HepG2 (cell line): ENCODE measurements at regions not wholly inside any gene's neighbourhood (a gene's known extent, or its start where the extent isn't known, plus 50 kb on each side); places are given as distances from the start of the nearest gene placed in this dataset.

Source experiments
- ATAC-seq: fragments of 200-7000 bp; cut with Tn5 transposase; 3 replicates; pipeline ENCODE4 v1.9.1; 2020; ENCODE audit warnings: mild to moderate bottlenecking, moderate library complexity
- BruUV-seq: library from RNA; stranded (reverse); fragments of 400-500 nt; replicated peaks from 2 replicates; lab custom pipeline; 2021; lab: Mats Ljungman, UMichigan
- CTCF ChIA-PET: fragments of 300-600 bp; formaldehyde crosslinking; extraction: SDS; loops from one replicate; lab custom pipeline; 2021; ENCODE audit warnings: low total read pairs, inconsistent platforms, low intra/inter-chr PET ratio; lab: Yijun Ruan, JAX
- POLR2A ChIA-PET: fragments of 350-600 bp; sonication (Branson Sonifier 250); formaldehyde crosslinking; loops from one replicate; lab custom pipeline; 2020; ENCODE audit warnings: antibody characterized with exemption, inconsistent platforms; lab: Yijun Ruan, JAX
- DNase-seq: peaks from one replicate; pipeline ENCODE4 v3.0.0-alpha.2; 2015; ENCODE audit warnings: low spot score
- FAIRE-seq: peaks from 3 replicates; lab custom pipeline; 2011; peaks lifted over from hg19 to GRCh38; lab: Jason Lieb, UNC
- H2AFZ ChIP-seq: one replicate; pipeline ENCODE4 v1.6.1; 2011; ENCODE audit warnings: low read length, inconsistent platforms
- H3K27ac ChIP-seq: fragments of 300-600 bp; 3 replicates; pipeline ENCODE4 v1.8.0; 2011; ENCODE audit warnings: mixed run types, mild to moderate bottlenecking, mixed read lengths, low read length, inconsistent platforms; ENCODE audit not compliant: insufficient read depth; ENCODE audit errors: extremely low read length
- H3K27me3 ChIP-seq, 2 experiments: fragments of 200-600 bp in 1 of 2; 2 replicates in 1 of 2; 3 replicates in 1 of 2; pipeline versions ENCODE4 v1.6.0 to v1.8.0; 2011; ENCODE audit warnings: low read length in 2 of 2, mild to moderate bottlenecking in 2 of 2, moderate library complexity in 2 of 2, inconsistent platforms in 1 of 2; ENCODE audit not compliant: insufficient read depth in 2 of 2, control insufficient read depth in 1 of 2
- H3K36me3 ChIP-seq, 2 experiments: fragments of 200-600 bp in 1 of 2; replicated peaks in 1 of 2; 2 replicates in 1 of 2; 3 replicates in 1 of 2; pipeline versions ENCODE4 v1.5.1 to v1.8.0; 2011; ENCODE audit warnings: low read length in 2 of 2, inconsistent platforms in 1 of 2; ENCODE audit not compliant: insufficient read depth in 2 of 2, control insufficient read depth in 1 of 2
- H3K4me1 ChIP-seq: 2 replicates; pipeline ENCODE4 v1.5.1; 2012; ENCODE audit warnings: low read length, inconsistent platforms; ENCODE audit not compliant: insufficient read depth
- H3K4me2 ChIP-seq: 2 replicates; pipeline ENCODE4 v1.6.0; 2011; ENCODE audit warnings: low read depth, low read length, inconsistent platforms
- H3K4me3 ChIP-seq, 3 experiments: fragments of 200-600 bp in 1 of 3; sonication (generic), shearing (Covaris generic) in 1 of 3; replicated peaks in 1 of 3; 2 replicates each; pipeline ENCODE4 v1.5.1; 2011 to 2016; ENCODE audit warnings: low read length in 3 of 3, inconsistent platforms in 2 of 3, low read depth in 2 of 3, mild to moderate bottlenecking in 2 of 3, control low read depth in 1 of 3, mixed read lengths in 1 of 3; ENCODE audit not compliant: insufficient read depth in 1 of 3
- H3K79me2 ChIP-seq: one replicate; pipeline ENCODE4 v1.6.1; 2011; ENCODE audit warnings: low read length, inconsistent platforms; ENCODE audit not compliant: insufficient read depth
- H3K9ac ChIP-seq: 2 replicates; pipeline ENCODE4 v1.6.0; 2011; ENCODE audit warnings: mild to moderate bottlenecking, low read depth, low read length, inconsistent platforms; ENCODE audit not compliant: insufficient read depth
- H3K9me3 ChIP-seq: 2 replicates; pipeline ENCODE4 v1.5.1; 2012; ENCODE audit warnings: mild to moderate bottlenecking, low read length
- H4K20me1 ChIP-seq: 2 replicates; pipeline ENCODE4 v1.6.0; 2011; ENCODE audit warnings: inconsistent platforms, mild to moderate bottlenecking, low read length, moderate library complexity; ENCODE audit not compliant: insufficient read depth
- CENPT ChIP-seq: sonication (generic); formaldehyde crosslinking; IDR thresholded peaks from 2 replicates; pipeline ENCODE4 v1.8.0; 2022; ENCODE audit warnings: low read depth, mild to moderate bottlenecking, moderate library complexity, missing genetic modification reagents
- CSRNP1 ChIP-seq: sonication (generic); formaldehyde crosslinking; IDR thresholded peaks from 2 replicates; pipeline ENCODE4 v1.8.1; 2023; ENCODE audit warnings: mild to moderate bottlenecking, missing genetic modification reagents
- FOXJ3 ChIP-seq: sonication (generic); formaldehyde crosslinking; IDR thresholded peaks from 2 replicates; pipeline ENCODE4 v1.4.0; 2020; ENCODE audit warnings: missing genetic modification reagents, mild to moderate bottlenecking, borderline replicate concordance
- HMGXB4 ChIP-seq, 2 experiments: sonication (generic) in 1 of 2; formaldehyde crosslinking in 1 of 2; IDR thresholded peaks; 2 replicates each; pipeline versions ENCODE4 v1.4.0 to v1.6.1; 2018 to 2020; ENCODE audit warnings: missing genetic modification reagents in 2 of 2, borderline replicate concordance in 1 of 2, low read depth in 1 of 2, mild to moderate bottlenecking in 1 of 2, missing biosample characterization in 1 of 2
- MBD4 ChIP-seq: IDR thresholded peaks from 2 replicates; pipeline ENCODE4 v1.6.1; 2012; ENCODE audit warnings: low read length, inconsistent platforms, borderline replicate concordance
- MLLT10 ChIP-seq: sonication (generic); formaldehyde crosslinking; IDR thresholded peaks from 2 replicates; pipeline ENCODE4 v1.4.0; 2020; ENCODE audit warnings: missing genetic modification reagents
- MYPOP ChIP-seq: sonication (generic); formaldehyde crosslinking; IDR thresholded peaks from 2 replicates; pipeline ENCODE4 v1.8.1; 2023; ENCODE audit warnings: mild to moderate bottlenecking, moderate library complexity, missing genetic modification reagents
- SNRNP70 ChIP-seq: fragments of 200-400 bp; formaldehyde crosslinking; IDR thresholded peaks from 2 replicates; pipeline ENCODE4 v1.6.1; 2017; ENCODE audit warnings: mild to moderate bottlenecking, low read depth, low read length, moderate library complexity
- TP53 ChIP-seq: sonication (generic); formaldehyde crosslinking; conservative IDR thresholded peaks from 2 replicates; pipeline ENCODE4 v1.4.0; 2020; ENCODE audit warnings: missing genetic modification reagents
- ZNF180 ChIP-seq: sonication (generic); formaldehyde crosslinking; IDR thresholded peaks from 2 replicates; pipeline ENCODE4 v1.4.0; 2020; ENCODE audit warnings: low read depth, missing genetic modification reagents, borderline replicate concordance
- ZNF337 ChIP-seq: sonication (generic); formaldehyde crosslinking; IDR thresholded peaks from 2 replicates; pipeline ENCODE4 v1.5.1; 2020; ENCODE audit warnings: missing genetic modification reagents, low read depth, mild to moderate bottlenecking, borderline replicate concordance
- ZNF780A ChIP-seq: sonication (generic); formaldehyde crosslinking; IDR thresholded peaks from 2 replicates; pipeline ENCODE4 v1.8.0; 2022; ENCODE audit warnings: mild to moderate bottlenecking, missing genetic modification reagents, moderate library complexity
- WGBS: methylation state at CpG from one replicate; pipeline ENCODE4 v1.1.6; 2017; ENCODE audit warnings: low lambda C conversion rate; 5-methylcytosine and 5-hydroxymethylcytosine counted together
- in situ Hi-C: cut with HindIII; loops from 2 replicates; pipeline ENCODE4 v1.10.0; 2017; ENCODE audit warnings: low pct_unique_long_range_greater_than_20kb; ENCODE audit not compliant: extremely low pct_ligation_motif_present
- intact Hi-C: fragments of 100-400 bp; cut with micrococcal nuclease; formaldehyde crosslinking; loops from one replicate; pipeline ENCODE4 v1.10.0; 2022; ENCODE audit not compliant: unreplicated experiment

GRCh38 chr21:38134084-38134873 is 122.5 kb upstream of the KCNJ15 start:
- Histone ChIP-seq H3K9me3 (no peaks in the 10 kb centered on the region), H3K79me2 (no peaks in the 10 kb centered on the region), H3K4me1 (no peaks in the 10 kb centered on the region), H3K4me3 (no peak overlapping the region), H3K4me2 (no peak overlapping the region), H3K27ac (no peak overlapping the region), H4K20me1 (no peaks in the 10 kb centered on the region), H3K9ac (no peak overlapping the region), H3K27me3 (no peaks in the 10 kb centered on the region; a peak in 1 of 5 replicates), H3K36me3 (no peaks in the 10 kb centered on the region), H2AFZ (no peak overlapping the region)
- ATAC-seq, result no peak
- no peak for FAIRE-seq
- CTCF ChIA-PET, result no interaction called here
- BruUV-seq, result no TSS peak
- POLR2A ChIA-PET, result no interaction called here
- WGBS, result 15% methylated on average over 3 of the region's 3 CpGs
- TF ChIP-seq SNRNP70 (no peak), FOXJ3 (no peak), HMGXB4 (CRISPR knock-in tag; IDR thresholded peaks at IDR 0.05; ENCODE audit: borderline replicate concordance in 1 of 2, low read depth in 1 of 2) (no peak), CENPT (no peak), MLLT10 (no peak), MBD4 (no peak), ZNF780A (CRISPR knock-in tag) (no peak), TP53 (CRISPR knock-in tag) (no peak), ZNF337 (CRISPR knock-in tag) (no peak), CSRNP1 (CRISPR knock-in tag) (no peak), MYPOP (no peak), ZNF180 (CRISPR knock-in tag) (no peak)
- intact Hi-C loops (no loop called here), in situ Hi-C loops (loop anchor here (5.0 kb wide), 1 partner anchor 422 kb away; no protein-coding TSS in a partner anchor)
- DNase-seq, result no peak
